ENCODE measurements at regions not wholly inside any gene's neighbourhood (a gene's known extent, or its start where the extent isn't known, plus 50 kb on each side); places are given as distances from the start of the nearest gene placed in this dataset.
"Not testable (repeated sequence)": the region's sequence is repeated elsewhere in the genome, so short reads cannot be mapped to it uniquely, and the experiment has no call there.

GRCh38 chr6:73937805-73938204 is 241.8 kb downstream of the CD109 start:
- Histone ChIP-seq H3K4me3 (ENCODE audit: low read length) (no peak overlapping the region), H3K4me1 (ENCODE audit: control insufficient read depth, low read depth, low read length) (no peaks in the 10 kb centered on the region), H3K27ac (ENCODE audit: low read depth, low read length) (no peak overlapping the region)

DNA sequence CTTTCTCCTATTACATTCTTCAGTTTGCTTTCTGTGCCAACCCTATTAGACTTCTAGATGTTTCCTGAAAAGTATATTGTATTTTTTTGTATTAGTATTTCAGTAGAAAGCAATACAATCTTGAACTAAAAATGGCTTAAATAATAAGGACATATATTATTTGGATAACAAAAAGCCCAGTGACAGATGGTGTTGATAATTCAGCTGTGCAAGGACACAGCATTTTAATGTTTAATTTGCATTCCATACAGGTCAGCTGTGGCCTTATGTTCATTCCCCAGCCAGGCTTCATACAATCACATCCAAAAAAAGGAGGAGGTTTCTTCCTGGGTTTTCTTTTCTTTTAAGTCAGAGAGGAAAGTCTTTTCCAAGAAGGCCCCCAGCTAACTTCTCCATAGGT is 236.9 kb downstream of the CD109 start:
- Histone ChIP-seq H2BK15ac (replicated peaks; ENCODE audit: low read depth) (no peak overlapping the region), H3K18ac (ENCODE audit: low read length) (no peak overlapping the region), H4K5ac (ENCODE audit: low read length) (no peak overlapping the region), H2BK120ac (ENCODE audit: low read depth, low read length) (no peak overlapping the region), H3K27ac (ENCODE audit: low read depth, low read length) (no peak overlapping the region), H3K4me3 (ENCODE audit: low read length) (no peak overlapping the region), H3K79me1 (ENCODE audit: low read length) (no peaks in the 10 kb centered on the region), H3K27me3 (ENCODE audit: insufficient read depth, low read length, poor library complexity) (no peaks in the 10 kb centered on the region), H3K23ac (ENCODE audit: low read length) (no peak overlapping the region), H3K4me2 (ENCODE audit: low read length) (no peak overlapping the region), H2BK5ac (ENCODE audit: low read length) (no peak overlapping the region), H3K56ac (ENCODE audit: low read length) (no peak overlapping the region), H4K8ac (ENCODE audit: low read depth, low read length) (no peak overlapping the region), H3K4me1 (ENCODE audit: control insufficient read depth, low read depth, low read length) (no peaks in the 10 kb centered on the region), H3K36me3 (ENCODE audit: control insufficient read depth, insufficient read depth, low read length) (no peaks in the 10 kb centered on the region), H3K9ac (ENCODE audit: low read length) (no peak overlapping the region), H2AK5ac (ENCODE audit: low read length) (no peak overlapping the region), H3K4ac (ENCODE audit: low read depth, low read length) (no peak overlapping the region), H3K79me2 (ENCODE audit: control insufficient read depth, insufficient read depth, low read length) (no peaks in the 10 kb centered on the region)
- DNase-seq = no peak

More at GRCh38 chr6:73937805-73938204, 241.8 kb downstream of the CD109 start:
- H3K27me3 ChIP-seq (ENCODE audit: insufficient read depth, low read length, poor library complexity) = no peaks in the 10 kb centered on the region
- H3K79me1 ChIP-seq (ENCODE audit: low read length) = no peaks in the 10 kb centered on the region
- no peaks in the 10 kb centered on the region for H3K79me2 ChIP-seq (ENCODE audit: control insufficient read depth, insufficient read depth, low read length)
- H4K8ac ChIP-seq (ENCODE audit: low read depth, low read length) = no peak overlapping the region
- H3K18ac ChIP-seq (ENCODE audit: low read length) = no peak overlapping the region
- no peak overlapping the region for H3K9ac ChIP-seq (ENCODE audit: low read length)
- no peak overlapping the region for H3K4ac ChIP-seq (ENCODE audit: low read depth, low read length)
- DNase-seq = no peak
- no peak overlapping the region for H4K5ac ChIP-seq (ENCODE audit: low read length)
- no peak overlapping the region for H3K56ac ChIP-seq (ENCODE audit: low read length)
- H2BK15ac ChIP-seq (replicated peaks; ENCODE audit: low read depth) = no peak overlapping the region
- H2BK5ac ChIP-seq (ENCODE audit: low read length) = no peak overlapping the region
- H3K4me2 ChIP-seq (ENCODE audit: low read length) = no peak overlapping the region
- H2AK5ac ChIP-seq (ENCODE audit: low read length) = no peak overlapping the region
- H2BK120ac ChIP-seq (ENCODE audit: low read depth, low read length) = no peak overlapping the region
- H3K23ac ChIP-seq (ENCODE audit: low read length) = no peak overlapping the region
- no peaks in the 10 kb centered on the region for H3K36me3 ChIP-seq (ENCODE audit: control insufficient read depth, insufficient read depth, low read length)

DNA sequence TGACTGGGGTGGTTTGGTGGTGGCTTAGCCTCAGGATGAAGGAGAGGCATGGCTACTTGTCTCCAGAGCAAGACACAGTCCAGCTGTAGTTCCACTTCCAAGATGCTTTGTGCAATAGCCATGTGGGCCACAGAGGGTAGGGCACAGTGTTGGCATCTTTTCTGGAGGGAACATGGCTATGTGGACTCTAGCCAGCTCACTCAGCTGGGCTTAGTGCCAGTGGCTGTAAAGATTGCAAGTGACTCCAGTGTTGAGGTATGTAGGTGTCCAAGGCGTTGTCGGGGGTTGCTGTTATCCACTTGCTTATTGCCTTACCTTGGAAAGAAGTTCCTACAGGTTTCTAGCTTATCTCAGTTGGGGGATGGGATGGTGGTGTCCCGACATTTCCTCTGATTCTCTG is 233.4 kb downstream of the CD109 start:
- Histone ChIP-seq H3K4me2 (ENCODE audit: low read length) (no peak overlapping the region), H3K27me3 (ENCODE audit: insufficient read depth, low read length, poor library complexity) (no peaks in the 10 kb centered on the region), H2BK15ac (replicated peaks; ENCODE audit: low read depth) (no peak overlapping the region), H3K79me1 (ENCODE audit: low read length) (no peaks in the 10 kb centered on the region), H3K56ac (ENCODE audit: low read length) (no peak overlapping the region), H3K9ac (ENCODE audit: low read length) (no peak overlapping the region), H3K4ac (ENCODE audit: low read depth, low read length) (no peak overlapping the region), H2BK120ac (ENCODE audit: low read depth, low read length) (no peak overlapping the region), H3K36me3 (ENCODE audit: control insufficient read depth, insufficient read depth, low read length) (no peaks in the 10 kb centered on the region), H3K18ac (ENCODE audit: low read length) (no peak overlapping the region), H3K79me2 (ENCODE audit: control insufficient read depth, insufficient read depth, low read length) (no peaks in the 10 kb centered on the region), H2BK5ac (ENCODE audit: low read length) (no peak overlapping the region), H2AK5ac (ENCODE audit: low read length) (no peak overlapping the region), H3K27ac (ENCODE audit: low read depth, low read length) (no peak overlapping the region), H4K5ac (ENCODE audit: low read length) (no peak overlapping the region), H3K23ac (ENCODE audit: low read length) (no peak overlapping the region), H4K8ac (ENCODE audit: low read depth, low read length) (no peak overlapping the region), H3K4me1 (ENCODE audit: control insufficient read depth, low read depth, low read length) (no peaks in the 10 kb centered on the region), H3K4me3 (ENCODE audit: low read length) (no peak overlapping the region)
- DNase-seq = no peak
- no CpG with 5 or more reads among the region's 3 CpGs for WGBS (ENCODE audit: extremely low coverage, insufficient coverage, low lambda C conversion rate)

- H3K4ac ChIP-seq (ENCODE audit: low read depth, low read length) = no peak overlapping the region
- no peaks in the 10 kb centered on the region for H3K4me1 ChIP-seq (ENCODE audit: control insufficient read depth, low read depth, low read length)
- H3K56ac ChIP-seq (ENCODE audit: low read length) = no peak overlapping the region
- no peaks in the 10 kb centered on the region for H3K79me2 ChIP-seq (ENCODE audit: control insufficient read depth, insufficient read depth, low read length)
- no peak overlapping the region for H3K9ac ChIP-seq (ENCODE audit: low read length)
- H3K27me3 ChIP-seq (ENCODE audit: insufficient read depth, low read length, poor library complexity) = no peaks in the 10 kb centered on the region
- H2BK15ac ChIP-seq (replicated peaks; ENCODE audit: low read depth) = no peak overlapping the region
- H3K18ac ChIP-seq (ENCODE audit: low read length) = no peak overlapping the region
- H4K8ac ChIP-seq (ENCODE audit: low read depth, low read length) = no peak overlapping the region
- H3K23ac ChIP-seq (ENCODE audit: low read length) = no peak overlapping the region
- H3K4me3 ChIP-seq (ENCODE audit: low read length) = no peak overlapping the region
- H2BK120ac ChIP-seq (ENCODE audit: low read depth, low read length) = no peak overlapping the region
- H3K36me3 ChIP-seq (ENCODE audit: control insufficient read depth, insufficient read depth, low read length) = no peaks in the 10 kb centered on the region
- no peak overlapping the region for H3K4me2 ChIP-seq (ENCODE audit: low read length)
- H2BK5ac ChIP-seq (ENCODE audit: low read length) = no peak overlapping the region
- DNase-seq = no peak
- H2AK5ac ChIP-seq (ENCODE audit: low read length) = no peak overlapping the region
- no peaks in the 10 kb centered on the region for H3K79me1 ChIP-seq (ENCODE audit: low read length)
- H3K27ac ChIP-seq (ENCODE audit: low read depth, low read length) = no peak overlapping the region
- no peak overlapping the region for H4K5ac ChIP-seq (ENCODE audit: low read length)
Observed at GRCh38 chr6:73927421-73927820, 231.4 kb downstream of the CD109 start.

GRCh38 chr6:73925703-73926102 is 229.7 kb downstream of the CD109 start:
- not testable (repeated sequence) for H2BK120ac ChIP-seq (ENCODE audit: low read depth, low read length); H3K4me3 ChIP-seq (ENCODE audit: low read length); H3K79me2 ChIP-seq (ENCODE audit: control insufficient read depth, insufficient read depth, low read length); H3K27me3 ChIP-seq (ENCODE audit: insufficient read depth, low read length, poor library complexity); H3K27ac ChIP-seq (ENCODE audit: low read depth, low read length); H4K5ac ChIP-seq (ENCODE audit: low read length); H3K23ac ChIP-seq (ENCODE audit: low read length); H3K18ac ChIP-seq (ENCODE audit: low read length); H3K4me2 ChIP-seq (ENCODE audit: low read length); H3K9ac ChIP-seq (ENCODE audit: low read length); DNase-seq; H4K8ac ChIP-seq (ENCODE audit: low read depth, low read length); H2BK5ac ChIP-seq (ENCODE audit: low read length); H3K4ac ChIP-seq (ENCODE audit: low read depth, low read length); H3K36me3 ChIP-seq (ENCODE audit: control insufficient read depth, insufficient read depth, low read length); H2AK5ac ChIP-seq (ENCODE audit: low read length); H3K4me1 ChIP-seq (ENCODE audit: control insufficient read depth, low read depth, low read length); H2BK15ac ChIP-seq (replicated peaks; ENCODE audit: low read depth); H3K79me1 ChIP-seq (ENCODE audit: low read length); H3K56ac ChIP-seq (ENCODE audit: low read length)
- no CpG with 5 or more reads among the region's 17 CpGs for WGBS (ENCODE audit: extremely low coverage, insufficient coverage, low lambda C conversion rate)

GRCh38 chr6:73923905-73924485 is 228.0 kb downstream of the CD109 start:
- DNase-seq = no peak
- H3K4me2 ChIP-seq (ENCODE audit: low read length) = no peak overlapping the region
- H4K8ac ChIP-seq (ENCODE audit: low read depth, low read length) = no peak overlapping the region
- H3K79me1 ChIP-seq (ENCODE audit: low read length) = no peaks in the 10 kb centered on the region
- H3K9ac ChIP-seq (ENCODE audit: low read length) = no peak overlapping the region
- no CpG with 5 or more reads among the region's 1 CpG for WGBS (ENCODE audit: extremely low coverage, insufficient coverage, low lambda C conversion rate)
- H3K4me3 ChIP-seq (ENCODE audit: low read length) = no peak overlapping the region
- no peak overlapping the region for H2BK5ac ChIP-seq (ENCODE audit: low read length)
- H3K23ac ChIP-seq (ENCODE audit: low read length) = no peak overlapping the region
- H3K18ac ChIP-seq (ENCODE audit: low read length) = no peak overlapping the region
- H3K4ac ChIP-seq (ENCODE audit: low read depth, low read length) = no peak overlapping the region
- no peaks in the 10 kb centered on the region for H3K4me1 ChIP-seq (ENCODE audit: control insufficient read depth, low read depth, low read length)
- no peak overlapping the region for H2AK5ac ChIP-seq (ENCODE audit: low read length)
- H3K27ac ChIP-seq (ENCODE audit: low read depth, low read length) = no peak overlapping the region
- no peaks in the 10 kb centered on the region for H3K79me2 ChIP-seq (ENCODE audit: control insufficient read depth, insufficient read depth, low read length)
- H3K56ac ChIP-seq (ENCODE audit: low read length) = no peak overlapping the region
- H2BK120ac ChIP-seq (ENCODE audit: low read depth, low read length) = no peak overlapping the region
- no peaks in the 10 kb centered on the region for H3K36me3 ChIP-seq (ENCODE audit: control insufficient read depth, insufficient read depth, low read length)
- no peaks in the 10 kb centered on the region for H3K27me3 ChIP-seq (ENCODE audit: insufficient read depth, low read length, poor library complexity)
- H4K5ac ChIP-seq (ENCODE audit: low read length) = no peak overlapping the region
- H2BK15ac ChIP-seq (replicated peaks; ENCODE audit: low read depth) = no peak overlapping the region
